Large intestine (tissue), 3 donors: ENCODE measurements at regions not wholly inside any gene's neighbourhood (a gene's known extent, or its start where the extent isn't known, plus 50 kb on each side); places are given as distances from the start of the nearest gene placed in this dataset.

Experiments
- DNase-seq, 2 donors: peaks; one replicate each; pipeline versions ENCODE4 v3.0.0 to v3.0.0-alpha.2; 2013
- H3K27ac ChIP-seq: one replicate; pipeline ENCODE4 v1.5.1; 2013; ENCODE audit warnings: low read length
- H3K27me3 ChIP-seq: 2 replicates; pipeline ENCODE4 v1.6.1; 2013; ENCODE audit warnings: low read length; ENCODE audit not compliant: control insufficient read depth, insufficient read depth
- H3K36me3 ChIP-seq: 2 replicates; pipeline ENCODE4 v1.6.1; 2013; ENCODE audit warnings: low read length; ENCODE audit not compliant: control insufficient read depth, insufficient read depth
- H3K4me1 ChIP-seq: one replicate; pipeline ENCODE4 v1.6.1; 2013; ENCODE audit warnings: low read length; ENCODE audit not compliant: control insufficient read depth, insufficient read depth
- H3K4me3 ChIP-seq: one replicate; pipeline ENCODE4 v1.5.1; 2013; ENCODE audit warnings: low read length
- H3K9me3 ChIP-seq: one replicate; pipeline ENCODE4 v1.6.1; 2013; ENCODE audit warnings: mild to moderate bottlenecking, low read depth, low read length, moderate library complexity; ENCODE audit not compliant: control insufficient read depth
- WGBS: methylation state at CpG from one replicate; pipeline ENCODE4 v1.1.5; 2013; ENCODE audit warnings: low lambda C conversion rate; ENCODE audit not compliant: insufficient coverage; 5-methylcytosine and 5-hydroxymethylcytosine counted together

GRCh38 chr4:1515156-1515555 is 108.9 kb upstream of the NKX1-1 start:
- H3K27me3 ChIP-seq = peaks cover 58% of the 10 kb centered on the region

GRCh38 chr4:1514612-1515011 is 108.4 kb upstream of the NKX1-1 start:
- peaks cover 4% of the 10 kb centered on the region for H3K4me1 ChIP-seq
- no peaks in the 10 kb centered on the region for H3K36me3 ChIP-seq
- H3K27me3 ChIP-seq = peaks cover 53% of the 10 kb centered on the region
- peaks cover 23% of the 10 kb centered on the region for H3K9me3 ChIP-seq
- DNase-seq = no peak
- no peak overlapping the region for H3K27ac ChIP-seq
- 100% methylated on average over 2 of the region's 3 CpGs for WGBS
- H3K4me3 ChIP-seq = no peak overlapping the region

More at GRCh38 chr4:1515156-1515555, 108.9 kb upstream of the NKX1-1 start:
- H3K36me3 ChIP-seq = no peaks in the 10 kb centered on the region
- no peak overlapping the region for H3K27ac ChIP-seq
- peaks cover 4% of the 10 kb centered on the region for H3K4me1 ChIP-seq
- no peak for DNase-seq
- peaks cover 23% of the 10 kb centered on the region for H3K9me3 ChIP-seq
- no peak overlapping the region for H3K4me3 ChIP-seq

DNA sequence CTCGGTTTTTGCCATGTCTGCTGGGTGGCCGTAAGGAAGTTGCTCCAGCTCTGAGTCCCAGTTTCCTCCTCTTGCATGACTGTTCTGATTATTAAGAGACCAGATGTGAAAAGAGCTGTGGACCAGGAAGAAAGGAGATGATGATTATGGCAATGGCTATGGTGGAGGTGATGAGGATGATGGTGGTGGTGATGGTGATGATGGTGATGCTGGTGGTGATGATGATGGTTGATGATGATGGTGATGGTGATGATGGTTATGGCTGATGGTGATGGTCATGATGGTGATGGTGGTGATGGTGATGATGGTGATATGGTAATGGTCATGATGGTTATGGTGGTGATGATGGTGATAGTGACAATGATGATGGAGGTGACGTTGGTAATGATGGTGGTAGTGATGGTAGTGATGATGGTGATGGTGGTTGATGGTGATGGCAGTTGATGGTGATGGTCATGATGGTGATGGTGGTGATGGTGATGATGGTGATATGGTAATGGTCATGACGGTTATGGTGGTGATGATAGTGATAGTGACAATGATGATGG is 107.8 kb upstream of the NKX1-1 start:
- peaks cover 23% of the 10 kb centered on the region for H3K9me3 ChIP-seq
- no peak overlapping the region for H3K4me3 ChIP-seq
- WGBS = 80% methylated on average over 1 of the region's 4 CpGs
- no peaks in the 10 kb centered on the region for H3K36me3 ChIP-seq
- H3K27ac ChIP-seq = no peak overlapping the region
- peaks cover 50% of the 10 kb centered on the region for H3K27me3 ChIP-seq
- H3K4me1 ChIP-seq = peaks cover 4% of the 10 kb centered on the region
- DNase-seq = no peak

- Histone ChIP-seq H3K4me1 (peaks cover 4% of the 10 kb centered on the region), H3K9me3 (peaks cover 23% of the 10 kb centered on the region), H3K27me3 (peaks cover 55% of the 10 kb centered on the region), H3K36me3 (no peaks in the 10 kb centered on the region), H3K4me3 (no peak overlapping the region), H3K27ac (no peak overlapping the region)
- DNase-seq = peak; percentile 25 to 37
- WGBS = no CpG with 5 or more reads among the region's 78 CpGs
These were observed 106.8 kb upstream of the NKX1-1 start for GRCh38 chr4:1512738-1513660.

GRCh38 chr4:1512051-1512737 is 106.0 kb upstream of the NKX1-1 start:
- WGBS = no CpG with 5 or more reads among the region's 29 CpGs
- Histone ChIP-seq H3K9me3 (peaks cover 23% of the 10 kb centered on the region), H3K27me3 (peaks cover 54% of the 10 kb centered on the region), H3K4me3 (no peak overlapping the region), H3K27ac (no peak overlapping the region), H3K36me3 (no peaks in the 10 kb centered on the region), H3K4me1 (peaks cover 4% of the 10 kb centered on the region)
- DNase-seq = no peak

- no CpG with 5 or more reads among the region's 22 CpGs for WGBS
- DNase-seq = peak in 1 of 2 donors; percentile 60
These were observed 105.3 kb upstream of the NKX1-1 start for GRCh38 chr4:1511441-1512041.

DNA sequence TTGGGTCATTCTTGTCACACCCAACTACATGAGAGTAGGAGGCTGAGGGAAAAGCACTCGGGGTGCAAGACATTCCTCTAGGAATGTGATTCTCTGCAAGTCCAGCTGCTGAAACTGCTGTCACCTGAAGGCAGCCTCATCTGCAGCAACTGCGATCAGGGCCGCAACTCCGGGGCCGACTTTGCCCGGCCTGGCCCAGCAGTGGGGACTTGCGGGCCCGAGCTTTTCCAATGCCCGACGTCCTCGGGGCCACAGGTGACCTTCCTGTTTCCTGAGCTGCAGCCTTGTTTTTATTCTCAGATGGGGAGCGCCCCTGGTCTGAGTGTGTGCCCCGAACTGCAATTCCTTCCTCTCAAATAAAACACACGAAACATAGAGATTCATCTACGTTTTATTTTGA is 104.7 kb upstream of the NKX1-1 start:
- Histone ChIP-seq H3K9me3 (peaks cover 23% of the 10 kb centered on the region), H3K27ac (no peak overlapping the region), H3K27me3 (peaks cover 52% of the 10 kb centered on the region), H3K4me3 (no peak overlapping the region), H3K4me1 (peaks cover 4% of the 10 kb centered on the region), H3K36me3 (no peaks in the 10 kb centered on the region)
- no CpG with 5 or more reads among the region's 15 CpGs for WGBS
- no peak for DNase-seq

More at GRCh38 chr4:1511441-1512041, 105.3 kb upstream of the NKX1-1 start:
- Histone ChIP-seq H3K36me3 (no peaks in the 10 kb centered on the region), H3K4me1 (peaks cover 4% of the 10 kb centered on the region), H3K4me3 (no peak overlapping the region), H3K9me3 (peaks cover 23% of the 10 kb centered on the region), H3K27me3 (peaks cover 54% of the 10 kb centered on the region), H3K27ac (no peak overlapping the region)

DNA sequence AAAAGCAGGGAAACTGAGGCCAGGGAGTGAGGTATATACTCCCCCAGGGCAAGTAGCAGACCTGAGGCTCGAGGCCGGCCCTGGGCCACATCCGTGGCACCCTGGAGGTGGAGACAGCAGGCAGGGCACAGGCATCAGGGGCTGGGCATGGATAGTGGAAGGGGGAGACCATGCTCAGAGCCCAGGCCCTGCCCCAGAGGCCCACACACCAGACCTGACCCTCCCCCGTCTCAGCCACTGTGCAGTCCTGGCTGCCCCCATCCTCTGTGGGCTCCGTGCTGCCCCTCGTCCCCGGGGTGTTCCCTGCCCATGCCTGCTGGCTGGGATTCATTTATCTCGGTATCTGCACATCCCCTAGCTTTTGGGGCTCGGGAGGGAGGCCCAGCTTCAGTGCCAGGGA is 103.1 kb upstream of the NKX1-1 start:
- Histone ChIP-seq H3K27me3 (peaks cover 47% of the 10 kb centered on the region), H3K4me3 (no peak overlapping the region), H3K36me3 (no peaks in the 10 kb centered on the region), H3K4me1 (peaks cover 4% of the 10 kb centered on the region), H3K9me3 (peaks cover 17% of the 10 kb centered on the region), H3K27ac (no peak overlapping the region)
- no peak for DNase-seq
- no CpG with 5 or more reads among the region's 9 CpGs for WGBS

DNA sequence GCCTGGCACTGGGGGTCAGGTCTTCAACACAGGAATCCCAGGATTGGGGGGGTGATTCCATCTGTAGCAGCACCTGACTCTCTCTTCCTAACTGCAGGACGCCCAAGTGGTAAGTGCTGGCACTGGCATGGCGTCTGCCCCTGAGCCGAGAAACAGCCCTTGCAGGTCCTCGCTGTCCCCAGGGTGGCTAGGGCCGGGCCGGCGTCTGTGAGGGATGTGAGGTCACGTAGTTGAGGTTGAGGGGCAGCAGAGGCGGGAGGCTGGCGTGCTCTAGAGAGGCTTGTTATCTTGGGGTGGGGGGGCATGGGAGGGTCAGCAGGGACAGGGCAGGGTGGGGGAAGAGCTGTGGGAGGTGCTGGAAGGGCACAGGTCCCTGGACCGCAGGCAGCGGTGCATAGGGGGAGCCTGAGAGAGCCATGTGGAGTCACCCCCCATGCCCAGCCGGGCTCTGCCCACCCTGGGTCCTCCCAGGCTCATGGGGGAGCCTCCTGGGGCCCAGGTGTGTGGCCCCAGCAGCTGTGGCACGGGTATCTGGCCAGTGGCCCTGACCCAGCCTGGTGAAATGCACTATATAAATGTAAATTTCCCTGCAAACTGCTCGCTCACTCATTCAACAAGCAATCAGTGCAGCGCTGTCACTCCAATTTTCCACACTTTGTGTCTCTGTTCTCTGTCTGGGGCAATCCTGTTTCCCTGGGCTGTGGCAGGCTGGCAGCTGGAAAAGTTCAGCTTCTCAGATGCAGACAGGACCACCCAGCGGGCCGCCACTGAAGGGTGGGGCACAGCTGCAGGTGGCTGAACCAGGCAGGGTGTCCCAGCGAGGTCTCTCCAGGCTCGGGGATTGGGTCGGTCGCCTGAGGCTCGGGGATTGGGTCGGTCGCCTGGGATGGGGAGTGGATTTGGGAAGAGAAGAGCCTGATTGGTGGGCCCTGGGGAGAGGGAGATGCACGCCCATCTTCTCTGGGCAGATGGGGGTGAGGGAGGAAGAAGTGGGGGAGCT is 102.2 kb upstream of the NKX1-1 start:
- Histone ChIP-seq H3K4me1 (peaks cover 1% of the 10 kb centered on the region), H3K27me3 (peaks cover 44% of the 10 kb centered on the region), H3K36me3 (no peaks in the 10 kb centered on the region), H3K27ac (no peak overlapping the region), H3K4me3 (no peak overlapping the region), H3K9me3 (peaks cover 13% of the 10 kb centered on the region)
- DNase-seq = no peak
- 80% methylated on average over 1 of the region's 26 CpGs for WGBS
